SK-N-MC (cell line): ENCODE measurements at regions not wholly inside any gene's neighbourhood (a gene's known extent, or its start where the extent isn't known, plus 50 kb on each side); places are given as distances from the start of the nearest gene placed in this dataset.

Experiments
- DNase-seq: peaks from one replicate; pipeline ENCODE4 v3.0.0-alpha.2; 2011; ENCODE audit warnings: low read depth, low spot score
- H3K27ac ChIP-seq: fragments of 200-600 bp; sonication (generic); 2 replicates; pipeline ENCODE4 v1.5.1; 2016; ENCODE audit warnings: mixed run types
- H3K36me3 ChIP-seq: fragments of 200-600 bp; sonication (generic); 2 replicates; pipeline ENCODE4 v1.6.1; 2017; ENCODE audit warnings: antibody characterized with exemption, low read length, mixed read lengths; ENCODE audit not compliant: insufficient read depth
- H3K4me3 ChIP-seq: fragments of 200-600 bp; sonication (generic); 2 replicates; pipeline ENCODE4 v1.5.1; 2016
- H3K9ac ChIP-seq: fragments of 200-600 bp; sonication (generic); 2 replicates; pipeline ENCODE4 v1.8.0; 2017; ENCODE audit warnings: mixed run types, mixed read lengths; ENCODE audit not compliant: insufficient read length
- H3K9me3 ChIP-seq: fragments of 200-600 bp; sonication (generic); 2 replicates; pipeline ENCODE4 v1.6.1; 2017; ENCODE audit warnings: low read depth, mild to moderate bottlenecking, antibody characterized with exemption, low read length, moderate library complexity, mixed read lengths
- EZH2 ChIP-seq: fragments of 200-600 bp; sonication (generic); IDR thresholded peaks from one replicate; pipeline ENCODE4 v1.6.1; 2017; ENCODE audit warnings: antibody characterized with exemption
- FOXP2 ChIP-seq: optimal IDR thresholded peaks from 2 replicates; pipeline ENCODE3; 2011; ENCODE audit warnings: mild to moderate bottlenecking, moderate library complexity; ENCODE audit not compliant: insufficient read depth; ENCODE audit errors: extremely low read length, control extremely low read depth
- POLR2AphosphoS5 ChIP-seq: IDR thresholded peaks from 2 replicates; pipeline ENCODE4 v1.6.1; 2012; ENCODE audit warnings: mild to moderate bottlenecking, low read depth, low read length, borderline replicate concordance

DNA sequence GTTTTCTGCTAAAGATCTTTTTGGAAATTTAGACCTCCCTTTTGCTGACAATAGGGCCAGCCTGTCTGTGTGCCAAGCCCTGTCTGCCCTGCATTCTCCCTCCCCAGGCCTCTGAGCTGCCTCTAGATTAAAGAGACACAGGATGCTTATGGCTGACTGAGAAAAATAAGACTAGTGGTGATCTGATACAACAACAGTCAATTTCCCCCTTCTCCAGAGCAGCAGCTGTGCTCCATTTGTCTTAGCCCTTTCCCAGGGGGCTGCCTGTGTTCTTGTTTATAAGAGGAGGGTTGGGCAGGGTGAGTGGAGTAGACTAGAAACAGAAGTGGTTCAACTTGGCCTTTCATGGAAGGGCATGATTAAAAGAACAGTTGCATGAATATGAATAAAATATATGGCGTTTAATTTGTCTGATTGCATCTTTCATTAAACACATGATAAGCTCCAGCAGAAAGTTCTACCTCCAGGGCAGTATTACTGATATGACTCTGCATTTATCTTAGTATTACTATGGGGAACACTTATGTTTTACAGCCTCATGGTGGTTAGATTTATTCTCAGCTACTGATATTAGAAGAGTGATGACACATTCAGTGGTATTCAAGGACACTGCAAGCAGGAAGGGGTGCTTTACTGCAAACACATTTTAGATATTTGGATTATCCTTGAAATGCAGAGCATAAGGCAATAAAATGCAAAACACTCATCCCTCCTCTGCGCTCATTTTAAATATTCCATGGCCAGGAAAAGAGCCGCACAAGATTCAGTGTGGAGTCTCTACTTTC lies 150.2 kb upstream of the CLEC14A start:
- Histone ChIP-seq H3K9ac (no peak overlapping the region), H3K4me3 (no peak overlapping the region), H3K9me3 (no peaks in the 10 kb centered on the region), H3K36me3 (no peaks in the 10 kb centered on the region), H3K27ac (no peak overlapping the region)
- TF ChIP-seq POLR2AphosphoS5 (no peak; the same call in 1 of the 2 replicates), EZH2 (no peak), FOXP2 (no peak)
- peak; percentile 83 for DNase-seq

DNA sequence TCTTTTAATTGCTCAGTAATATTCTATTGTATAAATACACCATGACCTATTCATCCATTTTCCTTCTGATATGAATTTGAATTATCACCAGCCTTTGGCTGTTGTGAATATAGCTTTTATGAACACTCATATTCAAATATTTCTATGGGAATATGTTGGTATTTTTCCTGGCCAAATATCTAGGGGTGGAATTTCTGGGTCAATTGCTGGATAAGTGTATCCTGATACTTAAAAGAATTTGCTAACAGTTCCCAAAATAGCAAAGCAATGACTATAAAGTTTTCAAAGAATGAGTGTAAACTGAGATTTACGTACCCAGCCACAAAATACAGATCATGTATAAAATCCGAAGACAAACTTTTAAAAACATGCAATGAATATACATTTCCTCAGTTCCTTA lies 148.7 kb upstream of the CLEC14A start:
- no peak for DNase-seq
- Histone ChIP-seq H3K9me3 (no peaks in the 10 kb centered on the region), H3K9ac (no peak overlapping the region), H3K36me3 (no peaks in the 10 kb centered on the region), H3K4me3 (no peak overlapping the region), H3K27ac (no peak overlapping the region)
- TF ChIP-seq EZH2 (no peak), POLR2AphosphoS5 (no peak), FOXP2 (no peak)

DNA sequence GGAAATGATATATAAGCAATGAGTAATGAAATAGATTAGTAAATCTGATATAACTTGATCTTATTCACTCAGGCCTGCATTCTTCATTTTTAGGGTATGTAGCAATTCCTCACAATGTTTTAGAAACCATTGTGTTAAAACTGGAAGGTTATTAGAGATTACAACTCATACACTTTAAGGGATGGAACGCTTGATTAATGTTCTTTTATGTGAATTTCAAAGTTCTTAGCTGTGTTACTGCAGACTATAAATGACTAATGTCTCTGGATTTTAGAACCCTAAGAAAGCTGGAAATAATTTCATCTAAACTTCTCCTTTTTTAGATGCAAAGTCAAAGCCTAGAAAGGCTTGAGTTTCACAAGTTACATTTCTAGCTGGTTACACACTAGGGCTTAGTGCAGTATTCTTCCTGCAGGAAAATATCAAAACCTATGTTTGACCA lies 148.2 kb upstream of the CLEC14A start:
- TF ChIP-seq POLR2AphosphoS5 (no peak), FOXP2 (no peak), EZH2 (no peak)
- no peak for DNase-seq
- no peak overlapping the region for H3K4me3 ChIP-seq
- H3K9me3 ChIP-seq: no peaks in the 10 kb centered on the region
- H3K36me3 ChIP-seq: no peaks in the 10 kb centered on the region
- no peak overlapping the region for H3K27ac ChIP-seq
- H3K9ac ChIP-seq: no peak overlapping the region

DNA sequence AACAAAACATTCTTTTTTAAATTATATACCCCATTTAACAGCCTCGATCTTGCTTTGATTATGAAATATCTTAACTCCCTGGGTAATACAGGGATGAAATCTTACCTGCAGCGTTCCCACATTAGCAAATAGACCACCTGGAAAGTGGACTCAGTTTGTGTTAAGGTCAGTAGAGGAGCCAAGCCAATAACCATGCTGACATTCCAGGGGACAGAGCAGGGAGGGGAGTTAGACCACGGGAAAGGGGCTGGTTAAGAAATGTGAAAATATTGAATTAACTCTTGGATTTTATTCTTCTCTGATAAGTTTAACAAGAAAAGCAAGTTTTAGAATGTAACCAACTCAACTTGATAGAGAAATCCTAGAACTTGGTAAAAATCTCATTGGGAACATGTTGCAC lies 144.9 kb upstream of the CLEC14A start:
- H3K4me3 ChIP-seq: no peak overlapping the region
- no peaks in the 10 kb centered on the region for H3K9me3 ChIP-seq
- TF ChIP-seq FOXP2 (no peak), POLR2AphosphoS5 (no peak), EZH2 (no peak)
- H3K27ac ChIP-seq: no peak overlapping the region
- H3K9ac ChIP-seq: no peak overlapping the region
- H3K36me3 ChIP-seq: no peaks in the 10 kb centered on the region
- DNase-seq: no peak

DNA sequence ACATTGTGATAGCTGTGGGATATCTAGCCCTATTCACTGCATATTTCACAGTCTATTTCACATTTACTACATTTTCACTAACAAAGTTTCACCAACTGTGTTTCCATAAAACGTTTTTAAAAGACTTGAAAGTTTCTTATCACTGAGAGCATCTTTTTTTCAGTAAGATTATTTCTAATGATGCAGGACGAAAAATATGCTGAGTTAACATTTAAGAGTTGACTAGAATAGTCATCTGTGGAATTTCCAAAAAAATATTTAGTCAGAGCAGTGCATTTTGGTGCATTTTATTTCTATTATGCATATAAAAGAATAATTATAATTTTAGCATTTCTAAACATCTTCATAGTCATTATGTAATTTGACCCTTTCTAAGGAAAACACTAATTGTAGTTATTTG lies 143.8 kb upstream of the CLEC14A start:
- no peaks in the 10 kb centered on the region for H3K36me3 ChIP-seq
- TF ChIP-seq POLR2AphosphoS5 (no peak), EZH2 (no peak), FOXP2 (no peak)
- no peak overlapping the region for H3K27ac ChIP-seq
- no peak overlapping the region for H3K4me3 ChIP-seq
- no peak for DNase-seq
- no peaks in the 10 kb centered on the region for H3K9me3 ChIP-seq
- no peak overlapping the region for H3K9ac ChIP-seq

DNA sequence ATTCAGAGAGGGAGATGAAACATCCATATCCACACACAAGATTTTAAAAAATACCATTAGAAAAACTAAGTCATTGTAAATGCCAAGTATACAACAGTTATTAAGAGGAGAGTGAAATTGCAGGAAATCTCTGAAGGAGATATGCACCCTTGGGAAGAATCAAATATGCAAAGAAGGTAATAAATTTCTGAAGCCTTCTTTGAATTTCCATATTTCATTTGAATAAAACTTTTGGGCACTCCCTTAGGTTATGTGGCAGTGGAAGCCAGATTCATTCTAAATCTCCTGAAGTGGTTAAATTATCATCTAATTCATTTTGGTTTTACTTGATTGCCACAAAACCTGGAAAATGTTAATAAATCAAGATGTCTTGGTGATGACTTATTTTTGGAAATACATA lies 138.9 kb upstream of the CLEC14A start:
- Histone ChIP-seq H3K9me3 (no peaks in the 10 kb centered on the region), H3K27ac (no peak overlapping the region), H3K9ac (no peak overlapping the region), H3K4me3 (no peak overlapping the region), H3K36me3 (no peaks in the 10 kb centered on the region)
- DNase-seq: no peak
- no peak for TF ChIP-seq EZH2
- no peak for TF ChIP-seq FOXP2

DNA sequence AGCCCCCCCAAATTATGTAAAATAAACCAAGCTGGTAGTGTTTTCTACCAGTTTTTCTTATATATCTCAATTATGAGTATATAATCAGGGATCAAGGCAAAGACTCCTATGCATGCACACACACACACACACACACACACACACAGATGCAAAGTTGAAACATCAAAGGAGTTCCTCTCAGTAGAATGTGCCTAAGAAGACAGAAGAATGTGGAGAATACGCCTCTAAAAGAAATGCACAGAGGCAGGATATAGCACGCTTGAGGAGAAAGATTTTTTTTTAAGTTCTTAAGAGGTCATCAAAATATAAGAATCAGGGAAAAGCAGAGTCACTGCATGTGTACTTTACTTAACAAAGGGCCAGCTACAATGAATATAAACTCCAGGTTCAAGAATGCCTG lies 138.2 kb upstream of the CLEC14A start:
- H3K9ac ChIP-seq: no peak overlapping the region
- DNase-seq: no peak
- no peaks in the 10 kb centered on the region for H3K36me3 ChIP-seq
- H3K9me3 ChIP-seq: no peaks in the 10 kb centered on the region
- H3K4me3 ChIP-seq: no peak overlapping the region
- no peak overlapping the region for H3K27ac ChIP-seq
- TF ChIP-seq POLR2AphosphoS5 (no peak), EZH2 (no peak), FOXP2 (no peak)

DNA sequence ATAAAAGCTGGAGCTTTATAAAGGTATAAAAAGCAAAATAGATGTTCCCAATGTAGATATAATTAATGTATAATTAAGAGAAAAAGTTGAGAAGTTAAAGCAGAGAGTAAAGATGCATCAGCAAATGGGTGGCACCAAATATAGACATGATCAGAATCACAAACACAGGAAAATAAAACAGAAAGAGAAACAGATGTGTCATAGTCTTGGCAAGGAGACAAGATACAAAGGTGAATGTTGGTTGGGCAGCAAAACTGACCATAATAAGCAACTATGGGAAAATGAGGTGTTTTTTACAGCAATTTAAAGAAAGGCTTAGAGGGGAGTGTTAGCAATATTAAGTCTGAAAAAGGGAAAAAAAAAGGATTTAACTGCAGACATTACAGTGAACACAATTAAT lies 135.4 kb upstream of the CLEC14A start:
- Histone ChIP-seq H3K36me3 (no peaks in the 10 kb centered on the region), H3K4me3 (no peak overlapping the region), H3K9ac (no peak overlapping the region), H3K9me3 (no peaks in the 10 kb centered on the region), H3K27ac (no peak overlapping the region)
- DNase-seq: no peak
- no peak for TF ChIP-seq FOXP2
- no peak for TF ChIP-seq POLR2AphosphoS5
- TF ChIP-seq EZH2: no peak

DNA sequence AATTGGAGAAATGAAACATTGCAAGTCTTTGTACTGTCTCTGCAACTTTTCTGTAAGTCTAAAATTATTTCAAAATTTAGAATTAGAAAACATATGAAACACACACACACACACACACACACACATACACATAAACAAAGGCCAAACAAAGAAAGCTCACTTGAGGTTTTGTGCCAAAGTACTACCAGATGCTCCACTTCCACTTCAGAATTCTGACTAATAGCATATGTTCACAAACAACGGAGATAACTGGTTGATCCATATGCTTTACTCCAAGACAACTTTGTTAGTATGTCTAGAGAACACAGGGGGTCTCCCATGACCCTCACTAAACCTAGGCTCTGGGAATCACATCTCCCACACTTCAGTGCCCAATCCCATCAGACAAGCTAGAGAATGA lies 133.8 kb upstream of the CLEC14A start:
- Histone ChIP-seq H3K27ac (no peak overlapping the region), H3K4me3 (no peak overlapping the region), H3K9me3 (no peaks in the 10 kb centered on the region), H3K36me3 (no peaks in the 10 kb centered on the region), H3K9ac (no peak overlapping the region)
- no peak for TF ChIP-seq EZH2
- TF ChIP-seq FOXP2: no peak
- TF ChIP-seq POLR2AphosphoS5: no peak
- no peak for DNase-seq

DNA sequence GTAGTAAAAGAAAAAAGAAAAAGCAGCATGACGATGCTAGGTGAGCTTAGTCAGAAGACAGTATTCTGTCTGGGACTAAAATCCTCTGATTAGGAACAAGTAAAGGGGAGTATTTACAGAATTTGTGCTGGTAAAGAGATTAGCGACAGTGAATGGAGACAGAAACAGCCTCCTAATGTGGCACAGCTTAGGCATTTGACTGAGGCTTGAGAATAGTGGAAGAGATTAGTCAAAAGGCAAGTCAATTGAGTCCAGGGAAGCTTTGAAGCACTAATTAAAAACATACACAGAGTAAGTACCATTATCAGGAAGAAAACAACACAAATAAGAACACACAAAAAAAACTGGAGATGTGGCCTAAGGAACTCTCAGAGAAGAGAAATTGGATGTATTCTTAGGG lies 131.9 kb upstream of the CLEC14A start:
- TF ChIP-seq POLR2AphosphoS5 (no peak), FOXP2 (no peak), EZH2 (no peak)
- H3K36me3 ChIP-seq: no peaks in the 10 kb centered on the region
- no peaks in the 10 kb centered on the region for H3K9me3 ChIP-seq
- no peak for DNase-seq
- no peak overlapping the region for H3K4me3 ChIP-seq
- no peak overlapping the region for H3K9ac ChIP-seq
- no peak overlapping the region for H3K27ac ChIP-seq
